GM12878 (cell line): ENCODE measurements at regions not wholly inside any gene's neighbourhood (a gene's known extent, or its start where the extent isn't known, plus 50 kb on each side); places are given as distances from the start of the nearest gene placed in this dataset.

Source experiments
- ATAC-seq: fragments of 200-7000 bp; cut with Tn5 transposase; 3 replicates; pipeline ENCODE4 v1.9.1; 2020; ENCODE audit warnings: mild to moderate bottlenecking, moderate library complexity
- BruUV-seq: library from RNA; stranded (reverse); fragments of 400-500 nt; replicated peaks from 2 replicates; lab custom pipeline; 2021; lab: Mats Ljungman, UMichigan
- CTCF ChIA-PET: fragments of 300-600 bp; sonication (Branson Sonifier 250); formaldehyde crosslinking; extraction: SDS; loops from one replicate; lab custom pipeline; 2021; ENCODE audit warnings: inconsistent platforms; lab: Yijun Ruan, JAX
- POLR2A ChIA-PET: fragments of 350-600 bp; formaldehyde crosslinking; extraction: SDS; loops from one replicate; lab custom pipeline; 2021; ENCODE audit warnings: inconsistent platforms; lab: Charles Lee
- RAD21 ChIA-PET: fragments of 300-600 bp; sonication (Branson Sonifier 250); formaldehyde crosslinking; loops from one replicate; lab custom pipeline; 2023; ENCODE audit warnings: antibody characterized with exemption; ENCODE audit not compliant: unreplicated experiment; lab: Charles Lee
- SMC1A ChIA-PET: fragments of 300-600 bp; sonication (Branson Sonifier 250); formaldehyde crosslinking; loops from one replicate; lab custom pipeline; 2023; ENCODE audit not compliant: unreplicated experiment, uncharacterized antibody; lab: Charles Lee
- DNase-seq: peaks from one replicate; pipeline ENCODE4 v3.0.0-alpha.2; 2011; ENCODE audit warnings: low read depth, low spot score
- FAIRE-seq: peaks from 3 replicates; lab custom pipeline; 2011; peaks lifted over from hg19 to GRCh38; lab: Jason Lieb, UNC
- H2AFZ ChIP-seq: 2 replicates; pipeline ENCODE4 v1.6.0; 2011; ENCODE audit warnings: low read depth, low read length, control low read depth; ENCODE audit not compliant: control insufficient read depth
- H3K27ac ChIP-seq: 2 replicates; pipeline ENCODE4 v1.5.1; 2011; ENCODE audit warnings: control low read depth; ENCODE audit not compliant: control insufficient read depth, insufficient read depth
- H3K27me3 ChIP-seq, 2 experiments: replicated peaks in 1 of 2; 2 replicates each; pipeline versions ENCODE4 v1.6.0 to v1.6.1; 2011; ENCODE audit warnings: low read length in 1 of 2; ENCODE audit not compliant: control insufficient read depth in 2 of 2, insufficient read depth in 2 of 2
- H3K36me3 ChIP-seq, 2 experiments: 2 replicates each; pipeline ENCODE4 v1.5.1; 2011; ENCODE audit warnings: low read length in 1 of 2; ENCODE audit not compliant: control insufficient read depth in 2 of 2, insufficient read depth in 2 of 2
- H3K4me1 ChIP-seq: 2 replicates; pipeline ENCODE4 v1.6.1; 2011; ENCODE audit warnings: mild to moderate bottlenecking, low read length, moderate library complexity, mixed read lengths; ENCODE audit not compliant: control insufficient read depth, insufficient read depth
- H3K4me2 ChIP-seq: 2 replicates; pipeline ENCODE4 v1.6.0; 2011; ENCODE audit warnings: control low read depth; ENCODE audit not compliant: control insufficient read depth, insufficient read depth
- H3K4me3 ChIP-seq: fragments of 200-600 bp; sonication (generic); 2 replicates; pipeline ENCODE4 v1.5.1; 2016
- H3K79me2 ChIP-seq: 2 replicates; pipeline ENCODE4 v1.6.0; 2011; ENCODE audit warnings: low read length; ENCODE audit not compliant: control insufficient read depth, insufficient read depth
- H3K9ac ChIP-seq: 2 replicates; pipeline ENCODE4 v1.8.0; 2011; ENCODE audit warnings: low read length, control low read depth, mixed read lengths; ENCODE audit not compliant: control insufficient read depth, insufficient read depth
- H3K9me3 ChIP-seq: replicated peaks from 3 replicates; pipeline ENCODE4 v1.5.1; 2011; ENCODE audit warnings: mild to moderate bottlenecking, low read length; ENCODE audit not compliant: control insufficient read depth, insufficient read depth
- H4K20me1 ChIP-seq: 2 replicates; pipeline ENCODE4 v1.6.0; 2011; ENCODE audit not compliant: control insufficient read depth, insufficient read depth
- CBX3 ChIP-seq: fragments of 200-600 bp; sonication (generic); IDR thresholded peaks from 2 replicates; pipeline ENCODE4 v1.6.1; 2016; ENCODE audit warnings: low read depth, borderline replicate concordance
- CTCF ChIP-seq, 3 experiments: IDR thresholded peaks in 2 of 3; conservative IDR thresholded peaks in 1 of 3; 2 replicates each; pipeline ENCODE4 v1.5.1; 2011; ENCODE audit warnings: low read depth in 3 of 3, low read length in 3 of 3, mild to moderate bottlenecking in 3 of 3, control low read depth in 2 of 3, moderate library complexity in 2 of 3, inconsistent platforms in 1 of 3, mixed read lengths in 1 of 3; ENCODE audit not compliant: control insufficient read depth in 2 of 3, insufficient read depth in 1 of 3; ENCODE audit errors: extremely low read depth in 1 of 3
- GABPA ChIP-seq: IDR thresholded peaks from 2 replicates; pipeline ENCODE4 v1.6.1; 2014; ENCODE audit warnings: antibody characterized with exemption, low read depth, mild to moderate bottlenecking, inconsistent platforms
- HDAC6 ChIP-seq: fragments of 200-600 bp; sonication (generic); IDR thresholded peaks from one replicate; pipeline ENCODE4 v1.8.0; 2017; ENCODE audit warnings: antibody characterized with exemption; ENCODE audit not compliant: unreplicated experiment
- IRF3 ChIP-seq: fragments of 450-650 bp; IDR thresholded peaks from 2 replicates; pipeline ENCODE4 v1.6.1; 2014; ENCODE audit warnings: mild to moderate bottlenecking
- IRF5 ChIP-seq: fragments of 450-650 bp; IDR thresholded peaks from 2 replicates; pipeline ENCODE4 v1.6.1; 2017; ENCODE audit warnings: borderline replicate concordance
- MLLT1 ChIP-seq: fragments of 450-650 bp; IDR thresholded peaks from 2 replicates; pipeline ENCODE4 v1.6.1; 2016; ENCODE audit warnings: mild to moderate bottlenecking
- MYC ChIP-seq: IDR thresholded peaks from 2 replicates; pipeline ENCODE4 v1.6.1; 2011; ENCODE audit warnings: mild to moderate bottlenecking, low read length, moderate library complexity, inconsistent platforms; ENCODE audit not compliant: insufficient read depth, insufficient replicate concordance, insufficient read length, severe bottlenecking
- NFYA ChIP-seq: IDR thresholded peaks from 2 replicates; pipeline ENCODE4 v1.6.1; 2011; ENCODE audit warnings: low read depth, mild to moderate bottlenecking, low read length, improper control_type of control experiment, borderline replicate concordance
- RUNX3 ChIP-seq: IDR thresholded peaks from 2 replicates; pipeline ENCODE4 v1.6.1; 2012; ENCODE audit warnings: low read length, inconsistent platforms
- ZNF217 ChIP-seq: fragments of 450-650 bp; IDR thresholded peaks from 2 replicates; pipeline ENCODE4 v1.6.1; 2017; ENCODE audit warnings: antibody characterized with exemption, mild to moderate bottlenecking
- ZNF687 ChIP-seq: fragments of 450-650 bp; IDR thresholded peaks from 2 replicates; pipeline ENCODE4 v1.6.1; 2017; ENCODE audit warnings: mild to moderate bottlenecking, moderate library complexity
- ZSCAN29 ChIP-seq: fragments of 450-650 bp; IDR thresholded peaks from 2 replicates; pipeline ENCODE4 v1.6.1; 2017; ENCODE audit warnings: mild to moderate bottlenecking, moderate library complexity
- WGBS: methylation state at CpG from one replicate; pipeline ENCODE4 v1.1.6; 2016; ENCODE audit warnings: low lambda C conversion rate; ENCODE audit not compliant: insufficient replicate concordance, insufficient coverage; ENCODE audit errors: missing lambda C conversion rate; 5-methylcytosine and 5-hydroxymethylcytosine counted together
- in situ Hi-C: fragments of 300-500 bp; cut with MboI; formaldehyde crosslinking; loops from 9 replicates; pipeline ENCODE4 v1.14.3; 2018; ENCODE audit warnings: mixed read lengths
- intact Hi-C: fragments of 100-400 bp; cut with micrococcal nuclease; formaldehyde crosslinking; loops from one replicate; pipeline ENCODE4 v1.14.2; 2022; ENCODE audit not compliant: unreplicated experiment

- BruUV-seq: no TSS peak
- RAD21 ChIA-PET: no interaction called here
- intact Hi-C loops: no loop called here
- no peaks in the 10 kb centered on the region for H3K79me2 ChIP-seq
- SMC1A ChIA-PET: no interaction called here
- no peaks in the 10 kb centered on the region for H3K27me3 ChIP-seq
- in situ Hi-C loops: no loop called here
- FAIRE-seq (no peak), DNase-seq (no peak), ATAC-seq (no peak)
- H3K36me3 ChIP-seq: no peaks in the 10 kb centered on the region
- no peaks in the 10 kb centered on the region for H3K4me1 ChIP-seq
- no peaks in the 10 kb centered on the region for H4K20me1 ChIP-seq
- WGBS: 23% methylated on average over 11 of the region's 11 CpGs
- H3K4me3 ChIP-seq: no peak overlapping the region
- no peak overlapping the region for H3K9ac ChIP-seq
- CTCF ChIA-PET: no interaction called here
- no peak overlapping the region for H3K4me2 ChIP-seq
- no peak overlapping the region for H3K27ac ChIP-seq
- no peaks in the 10 kb centered on the region for H3K9me3 ChIP-seq
- POLR2A ChIA-PET: no interaction called here
- H2AFZ ChIP-seq: no peak overlapping the region
- TF ChIP-seq IRF3 (no peak), MYC (no peak), ZNF217 (no peak), IRF5 (no peak), GABPA (no peak), CTCF (IDR thresholded peaks at IDR 0.05 in 2 of 3, conservative IDR thresholded peaks at IDR 0.05 in 1 of 3; ENCODE audit: control insufficient read depth in 2 of 3, extremely low read depth in 1 of 3, insufficient read depth in 1 of 3, low read depth in 3 of 3, low read length in 3 of 3) (no peak), NFYA (no peak), MLLT1 (no peak), ZNF687 (no peak), HDAC6 (no peak), CBX3 (no peak), ZSCAN29 (no peak), RUNX3 (no peak)
These were observed 328.6 kb upstream of the COBL start for GRCh38 chr7:51645255-51645654.
